GM18502 (cell line): ENCODE measurements at regions not wholly inside any gene's neighbourhood (a gene's known extent, or its start where the extent isn't known, plus 50 kb on each side); places are given as distances from the start of the nearest gene placed in this dataset.
"Not testable (repeated sequence)": the region's sequence is repeated elsewhere in the genome, so short reads cannot be mapped to it uniquely, and the experiment has no call there.

ENCODE experiments used
- ATAC-seq: cut with Tn5 transposase; IDR thresholded peaks from one replicate; pipeline ENCODE4 v1.9.1; 2021; ENCODE audit warnings: mild to moderate bottlenecking; ENCODE audit not compliant: unreplicated experiment, poor library complexity

DNA sequence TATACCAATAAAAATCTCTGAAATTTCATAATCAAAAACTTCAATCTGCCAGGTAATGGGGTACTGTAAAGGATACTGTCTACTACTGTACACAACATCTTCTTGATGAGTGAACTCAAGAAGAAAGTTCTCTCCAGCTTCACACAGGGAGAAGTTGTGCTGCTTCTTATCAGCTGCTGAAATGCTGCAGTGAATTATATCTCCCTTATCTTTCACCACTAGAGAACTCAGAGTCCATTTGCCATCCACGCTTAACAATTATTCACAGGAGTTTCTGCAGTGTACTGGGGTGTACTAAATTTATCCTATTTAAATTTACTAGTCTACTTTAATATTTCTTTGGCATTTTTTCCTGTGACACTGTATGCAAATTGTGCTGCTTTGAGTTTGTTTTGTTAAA lies 384.8 kb downstream of the TFAP2B start:
- no peak for ATAC-seq

DNA sequence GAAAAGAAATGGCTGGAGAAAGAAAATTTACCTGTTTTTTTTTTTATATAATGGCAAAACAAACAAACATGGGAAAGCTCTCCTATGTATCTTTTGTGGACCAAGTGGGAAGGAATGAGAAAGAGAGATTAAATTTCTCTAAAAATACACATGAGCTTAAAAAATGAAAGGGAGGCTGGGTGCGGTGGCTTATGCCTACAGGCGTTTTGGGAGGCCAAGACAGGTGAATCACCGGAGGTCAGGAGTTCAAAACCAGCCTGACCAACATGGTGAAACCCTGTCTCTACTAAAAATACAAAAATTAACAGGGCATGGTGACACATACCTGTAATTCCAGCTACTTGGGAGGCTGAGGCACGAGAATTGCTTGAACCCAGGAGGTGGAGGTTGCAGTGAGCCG lies 388.0 kb downstream of the TFAP2B start:
- not testable (repeated sequence) for ATAC-seq

DNA sequence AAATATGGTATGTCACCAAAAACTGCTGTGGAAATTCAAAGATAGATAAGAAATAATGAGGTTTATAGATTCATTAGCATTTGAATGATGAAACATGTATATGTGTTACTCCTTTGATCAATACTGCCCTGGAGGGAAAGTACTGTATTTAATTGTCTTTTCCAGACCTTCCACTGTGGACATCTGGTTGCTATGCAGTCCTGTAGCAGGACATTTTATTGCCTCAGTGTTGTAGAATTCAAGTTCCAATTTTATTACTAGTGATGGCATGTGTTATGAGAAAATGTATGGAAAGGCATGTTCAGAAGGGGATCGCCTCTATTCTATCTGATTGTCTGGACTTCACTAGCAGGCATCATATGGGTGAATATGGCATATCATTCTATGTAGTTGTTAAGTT lies 391.0 kb downstream of the TFAP2B start:
- ATAC-seq, result no peak

DNA sequence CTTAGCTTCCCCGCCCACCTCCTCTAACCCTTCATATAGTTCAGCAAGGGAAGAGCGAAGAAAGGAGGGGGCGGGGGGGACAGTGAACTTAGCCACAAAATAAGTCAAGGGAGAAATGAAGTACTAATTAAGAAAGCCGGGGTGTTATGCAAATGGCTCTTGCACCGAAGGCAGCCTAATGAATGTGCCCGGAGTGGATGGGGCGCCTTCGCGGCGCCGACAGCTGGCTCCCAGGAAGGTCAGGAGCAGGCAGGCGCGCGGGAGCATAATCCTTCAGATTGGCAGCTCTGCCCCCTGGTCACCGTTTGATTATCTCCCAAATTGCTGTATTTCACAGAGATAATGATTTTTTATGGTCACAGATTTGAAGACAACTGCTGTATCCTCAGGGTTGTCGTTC lies 395.1 kb downstream of the TFAP2B start:
- no peak for ATAC-seq

DNA sequence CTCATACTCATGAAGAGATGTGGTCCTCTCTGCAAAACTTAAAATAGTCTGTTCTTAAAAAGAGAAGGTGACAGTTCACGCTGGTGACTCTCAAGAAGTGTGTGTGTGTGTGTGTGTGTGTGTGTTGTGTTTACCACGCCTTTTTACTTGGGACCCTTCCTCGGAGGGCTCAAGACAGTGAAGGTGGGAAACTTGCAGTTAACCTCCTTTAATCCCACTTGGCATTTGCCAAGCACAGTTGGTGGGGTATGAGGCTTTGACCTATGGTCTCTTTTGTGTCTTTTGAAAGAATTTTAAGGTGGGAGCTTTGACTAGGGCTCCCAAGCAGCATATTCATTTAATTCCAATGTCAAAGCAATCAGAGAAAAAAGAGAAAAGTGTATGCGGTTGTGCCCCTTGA lies 395.8 kb downstream of the TFAP2B start:
- ATAC-seq, result no peak

DNA sequence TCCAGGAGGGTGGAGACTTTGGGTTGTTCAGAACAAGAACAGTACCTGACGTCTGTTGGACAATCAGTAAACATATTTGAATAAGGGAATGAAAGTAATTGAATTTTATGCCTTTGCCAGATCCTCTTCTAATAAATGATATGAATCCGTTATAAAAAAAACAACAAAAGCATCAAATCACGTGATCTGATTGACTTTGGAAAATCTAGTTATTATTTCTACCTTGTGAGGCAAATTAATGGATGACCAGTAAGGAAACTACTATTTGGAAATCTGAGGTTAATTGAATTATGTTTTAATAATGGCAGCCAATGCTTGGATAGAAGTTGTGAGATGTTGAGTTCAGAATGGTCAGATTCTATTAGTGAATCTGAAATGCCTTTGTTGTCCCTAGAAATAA lies 399.5 kb downstream of the TFAP2B start:
- ATAC-seq, result no peak

DNA sequence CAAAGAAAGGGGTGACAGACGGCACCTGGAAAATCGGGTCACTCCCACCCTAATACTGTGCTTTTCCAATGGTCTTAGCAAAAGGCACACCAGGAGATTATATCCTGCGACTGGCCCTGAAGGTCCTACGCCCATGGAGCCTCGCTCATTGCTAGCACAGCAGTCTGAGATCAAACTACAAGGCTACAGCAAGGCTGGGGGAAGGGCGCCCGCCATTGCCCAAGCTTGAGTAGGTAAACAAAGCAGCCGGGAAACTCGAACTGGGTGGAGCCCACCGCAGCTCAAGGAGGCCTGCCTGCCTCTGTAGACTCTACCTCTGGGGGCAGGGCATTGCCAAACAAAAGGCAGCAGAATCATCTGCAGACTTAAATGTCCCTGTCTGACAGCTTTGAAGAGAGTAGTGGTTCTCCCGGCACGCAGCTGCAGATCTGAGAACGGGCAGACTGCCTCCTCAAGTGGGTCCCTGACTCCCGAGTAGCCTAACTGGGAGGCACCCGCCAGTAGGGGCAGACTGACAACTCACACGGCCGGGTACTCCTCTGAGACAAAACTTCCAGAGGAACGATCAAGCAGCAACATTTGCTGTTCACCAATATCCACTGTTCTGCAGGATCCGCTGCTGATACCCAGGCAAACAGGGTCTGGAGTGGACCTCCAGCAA lies 406.0 kb downstream of the TFAP2B start:
- not testable (repeated sequence) for ATAC-seq

DNA sequence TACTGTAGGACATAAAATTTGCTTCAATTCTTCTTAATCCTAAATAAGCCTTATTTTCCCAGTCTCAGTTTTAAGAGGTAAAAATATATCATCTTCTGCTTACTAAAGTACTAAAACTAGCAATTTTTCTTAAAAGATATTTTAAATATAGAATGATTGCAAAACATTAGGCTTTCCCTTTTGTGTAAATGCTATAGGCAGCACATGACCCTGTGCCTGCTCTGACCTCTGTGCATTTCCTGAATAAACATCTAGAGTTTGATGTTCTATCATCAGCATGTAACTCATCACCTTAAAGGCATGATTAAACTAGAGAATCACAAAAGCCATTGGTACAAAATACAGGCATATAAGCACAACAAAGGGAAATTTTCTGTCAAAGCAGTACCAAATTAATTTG lies 422.7 kb downstream of the TFAP2B start:
- ATAC-seq, result no peak

DNA sequence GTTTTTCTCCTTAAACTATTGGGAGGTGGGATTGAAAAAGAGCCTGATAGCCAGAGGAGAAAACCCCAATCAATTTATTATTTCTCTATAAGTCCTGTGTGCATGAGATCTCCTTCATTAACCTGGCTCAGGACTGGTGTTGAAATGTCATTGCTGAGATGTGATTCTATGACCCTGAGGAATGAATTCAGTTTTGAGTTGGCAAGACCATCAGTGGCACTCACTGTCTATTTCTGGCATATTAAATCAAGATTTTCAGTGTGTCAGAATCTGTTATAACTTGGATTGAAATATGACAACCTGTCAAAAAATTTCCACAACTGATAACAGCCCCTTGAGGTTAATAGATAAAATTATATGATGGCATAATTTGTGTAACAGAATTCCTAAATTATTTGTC lies 431.1 kb downstream of the TFAP2B start:
- ATAC-seq, result no peak

DNA sequence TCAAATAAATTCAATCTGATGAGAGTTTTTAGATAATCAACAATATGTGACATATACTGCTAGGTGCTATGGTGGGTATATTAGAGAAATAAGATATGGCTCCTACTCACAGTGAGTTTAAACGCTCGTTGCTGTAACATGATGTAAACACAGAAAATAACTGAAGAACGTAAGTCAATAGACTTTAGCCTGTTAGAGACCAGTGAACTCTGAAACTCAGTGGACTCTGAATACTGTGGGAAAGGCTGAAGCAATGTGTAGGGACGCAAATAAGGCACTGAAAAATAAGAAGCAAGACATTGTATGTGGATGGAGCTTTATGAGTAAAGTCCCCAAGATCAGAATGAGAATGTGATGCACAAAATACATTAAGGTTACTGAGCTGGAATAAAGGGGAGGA lies 431.6 kb downstream of the TFAP2B start:
- ATAC-seq, result no peak

DNA sequence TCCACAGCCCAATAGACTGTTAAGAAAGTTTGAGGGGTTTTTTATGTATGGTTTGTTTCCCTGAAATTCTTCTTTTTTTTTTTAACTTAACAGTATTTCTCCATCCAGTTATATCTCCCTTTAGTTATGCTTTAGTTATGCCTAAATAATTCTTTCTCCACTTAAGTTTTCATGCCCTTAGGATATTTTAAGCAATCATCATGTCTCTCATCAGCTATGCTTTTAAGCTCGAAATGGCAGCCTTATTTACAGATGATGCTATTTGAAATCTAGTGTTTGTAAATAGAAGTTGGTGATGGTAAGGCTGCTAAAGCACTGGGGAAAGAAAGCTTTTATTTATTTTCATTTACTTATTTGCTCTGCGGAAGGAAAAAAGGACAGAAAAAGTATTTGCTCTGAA lies 439.3 kb downstream of the TFAP2B start:
- no peak for ATAC-seq

DNA sequence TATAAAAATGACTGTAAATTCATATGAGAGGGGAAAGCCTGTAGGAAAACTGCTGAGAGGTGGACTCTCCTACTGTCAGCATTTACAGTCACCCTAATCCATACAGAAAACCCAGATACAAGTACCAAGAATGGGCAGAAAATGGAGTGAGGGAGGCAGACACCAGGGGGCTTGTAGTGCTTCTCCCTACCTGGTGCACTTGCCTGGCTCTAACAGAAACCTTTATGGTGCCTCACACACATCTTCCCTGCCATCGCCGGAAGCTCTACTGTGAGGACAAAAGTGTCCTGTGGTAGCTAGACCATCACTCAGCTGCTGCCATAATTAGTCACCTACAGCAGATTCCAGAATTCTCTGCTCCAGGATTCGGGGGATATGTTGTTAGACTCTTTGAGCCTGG lies 441.3 kb downstream of the TFAP2B start:
- ATAC-seq, result no peak

DNA sequence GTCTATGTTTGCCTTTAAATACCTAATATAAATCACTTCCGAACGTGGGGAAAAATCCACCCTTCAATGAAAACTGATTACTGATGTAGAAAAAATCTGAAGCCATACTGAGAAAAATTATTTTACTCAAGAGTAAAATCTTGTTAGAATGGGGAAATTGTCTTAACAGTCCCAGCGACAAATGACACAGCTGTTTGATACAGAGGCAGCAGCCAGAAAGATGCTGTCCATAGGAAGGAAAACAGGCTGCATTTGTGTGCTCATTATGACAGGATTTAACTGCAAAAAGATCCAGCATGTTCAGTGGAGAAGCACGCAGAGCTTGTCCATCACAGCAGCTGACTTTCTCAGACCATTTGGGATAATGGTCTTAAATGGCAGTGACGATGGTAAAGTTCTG lies 443.0 kb downstream of the TFAP2B start:
- ATAC-seq, result no peak

DNA sequence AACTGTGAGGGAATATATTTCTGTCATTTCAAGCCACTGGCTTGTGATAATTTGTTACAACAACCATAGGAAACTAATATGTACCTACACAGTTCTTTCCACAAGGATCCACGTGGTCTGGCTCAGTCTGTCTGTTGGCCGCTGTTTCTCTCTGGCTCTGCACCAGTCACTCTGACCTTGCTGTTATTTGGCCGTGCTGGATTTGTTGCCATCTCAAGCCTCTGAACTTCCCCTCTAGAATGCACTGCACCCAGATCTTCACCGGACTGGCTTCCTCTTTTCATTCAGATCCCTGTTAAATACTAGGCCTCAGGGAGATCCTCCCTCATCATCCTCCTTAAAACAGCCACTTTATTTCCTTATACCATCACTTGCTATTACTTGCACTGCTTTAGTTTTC lies 446.8 kb downstream of the TFAP2B start:
- ATAC-seq, result no peak

DNA sequence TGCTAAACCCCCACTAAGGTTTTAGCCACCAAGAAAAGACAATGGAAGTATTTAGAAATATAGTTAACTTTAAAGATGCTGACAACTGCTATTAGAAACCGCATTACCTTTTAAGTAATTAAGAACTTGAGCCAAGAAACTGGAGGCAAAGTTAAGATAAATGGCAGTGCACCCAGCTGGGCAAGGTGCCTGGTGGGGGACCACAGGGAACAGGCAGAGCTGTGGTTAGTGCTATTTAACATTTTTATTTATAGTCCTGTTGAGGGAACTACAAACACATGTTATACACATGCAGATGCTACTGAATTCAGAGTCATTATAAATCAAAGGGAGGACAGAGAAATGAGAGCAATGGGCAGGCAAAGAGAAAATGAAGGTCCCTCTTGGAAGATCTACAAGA lies 447.9 kb downstream of the TFAP2B start:
- no peak for ATAC-seq

DNA sequence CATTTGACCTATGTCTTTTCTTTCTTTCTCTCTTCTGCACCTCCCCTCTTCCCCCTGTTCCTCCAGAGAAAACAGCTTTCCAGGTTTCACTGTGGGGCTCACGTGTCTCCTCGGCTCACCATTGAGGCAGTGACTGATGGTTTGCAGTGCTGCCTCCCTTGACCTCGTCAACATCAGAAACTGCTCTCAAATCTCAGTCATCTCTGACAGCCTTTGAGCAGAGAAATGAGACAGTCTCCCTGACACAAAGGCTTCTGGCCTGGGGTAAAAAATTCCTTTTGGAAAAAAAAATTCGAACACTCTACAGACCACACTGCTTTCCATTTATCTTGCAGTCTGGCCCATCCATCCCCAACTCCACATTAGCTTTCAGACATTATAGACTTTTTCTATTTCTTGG lies 450.0 kb downstream of the TFAP2B start:
- ATAC-seq, result no peak

DNA sequence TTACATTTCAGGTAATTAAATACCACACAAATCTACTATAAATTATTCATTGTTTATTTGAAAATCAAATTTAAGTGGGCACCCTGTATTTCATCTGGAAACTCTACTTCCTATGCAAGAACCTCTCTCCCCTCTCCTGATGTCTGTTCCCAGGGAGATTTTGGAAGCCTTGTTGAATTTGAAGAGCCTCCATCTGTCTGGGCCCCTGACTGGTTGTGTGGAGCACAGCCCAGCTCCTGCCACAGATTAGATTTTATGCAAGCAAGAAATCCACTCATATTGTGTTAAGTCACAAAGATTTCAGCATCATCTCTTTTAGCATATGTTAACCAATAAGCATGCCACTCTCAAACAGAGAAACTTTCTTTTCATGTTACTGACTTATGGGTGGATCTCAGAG lies 451.2 kb downstream of the TFAP2B start:
- ATAC-seq, result no peak

DNA sequence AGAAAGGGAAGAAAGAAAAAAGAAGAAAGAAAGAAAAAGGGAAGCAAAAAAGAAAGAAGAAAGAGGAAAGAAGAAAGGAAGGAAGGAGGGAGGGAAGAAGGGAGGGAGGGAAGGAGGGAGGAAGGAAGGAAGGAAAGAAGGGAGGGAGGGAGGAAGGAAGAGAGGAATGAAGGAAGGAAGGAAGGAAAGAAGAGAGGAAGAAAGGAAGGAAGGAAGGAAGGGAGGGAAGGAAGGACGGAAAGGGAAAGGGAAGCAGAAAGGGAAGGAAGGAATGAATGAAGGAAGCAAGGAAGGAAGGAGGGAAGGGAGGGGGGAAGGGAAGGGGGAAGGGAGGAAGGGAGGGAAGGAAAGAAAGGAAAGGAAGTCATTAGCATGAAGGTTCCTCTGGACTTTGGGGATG lies 452.9 kb downstream of the TFAP2B start:
- no peak for ATAC-seq

DNA sequence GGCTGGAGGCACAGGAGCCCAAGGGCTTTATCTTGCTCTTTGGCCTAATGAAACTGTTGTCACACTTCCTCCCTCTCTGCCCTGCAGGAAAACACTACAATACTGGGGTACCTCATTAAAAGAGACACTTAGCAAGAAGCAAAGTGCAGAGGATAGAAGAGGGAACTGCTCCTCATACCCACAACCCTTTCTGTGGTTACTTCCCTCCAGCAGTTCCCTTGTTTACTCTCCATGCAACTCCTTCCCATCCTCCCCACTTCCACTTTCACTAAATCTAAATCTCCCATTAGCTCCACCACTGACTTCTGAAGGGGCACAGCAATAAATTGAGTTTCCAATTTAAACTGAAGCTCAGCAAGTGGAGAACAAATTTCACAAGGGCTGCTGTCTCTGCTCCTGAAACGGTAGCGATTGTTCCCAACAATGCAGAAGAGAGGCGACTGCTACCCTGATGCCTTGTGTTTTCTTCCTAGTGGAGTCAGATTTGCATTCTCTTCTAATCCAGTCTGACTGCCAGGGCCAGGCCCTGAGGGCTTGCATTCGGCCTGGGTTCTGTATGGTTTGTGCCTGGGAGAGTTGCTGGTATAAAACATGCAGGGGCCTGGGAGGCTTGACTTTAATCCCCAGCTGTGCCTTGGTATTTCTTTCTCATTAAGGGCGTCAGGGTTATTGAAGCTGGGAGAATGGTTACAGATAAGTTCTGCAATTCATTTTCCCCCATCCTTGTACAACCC lies 454.7 kb downstream of the TFAP2B start:
- no peak for ATAC-seq

DNA sequence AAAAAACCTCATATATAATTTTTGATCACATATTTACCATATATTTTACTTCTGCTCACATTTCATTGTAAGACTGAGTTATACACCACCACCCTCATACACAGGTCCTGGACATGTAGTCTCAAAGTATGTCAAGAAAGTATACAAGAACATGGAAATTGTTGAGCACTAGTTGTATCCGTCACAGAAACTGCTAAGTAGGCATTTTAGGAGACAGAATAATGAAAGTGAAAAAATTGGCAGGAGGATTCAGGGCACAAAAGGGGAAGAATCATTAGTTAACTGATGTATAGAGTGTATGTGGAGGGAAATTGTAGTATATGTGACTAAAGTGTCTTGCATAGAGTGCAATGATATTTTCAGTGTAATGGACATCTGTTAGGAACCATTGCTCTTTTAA lies 458.8 kb downstream of the TFAP2B start:
- no peak for ATAC-seq

DNA sequence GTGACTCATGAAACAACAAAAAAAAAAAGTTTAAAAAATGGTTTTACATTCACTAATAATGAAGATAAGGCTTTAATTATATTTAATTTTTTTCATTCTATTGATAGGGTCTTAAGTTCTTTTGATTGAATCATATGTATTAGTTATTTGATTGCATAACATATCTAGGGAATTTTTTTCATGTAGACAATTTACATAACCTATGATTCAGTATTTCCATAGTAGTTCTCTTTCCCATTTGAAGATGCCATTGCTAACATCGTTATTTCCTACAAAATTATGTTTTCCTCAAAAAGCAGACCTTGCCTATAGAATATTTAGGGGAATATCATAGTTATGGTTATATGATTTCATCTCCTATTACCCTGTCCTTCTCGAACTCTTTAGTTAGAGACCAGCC lies 463.4 kb downstream of the TFAP2B start:
- no peak for ATAC-seq

DNA sequence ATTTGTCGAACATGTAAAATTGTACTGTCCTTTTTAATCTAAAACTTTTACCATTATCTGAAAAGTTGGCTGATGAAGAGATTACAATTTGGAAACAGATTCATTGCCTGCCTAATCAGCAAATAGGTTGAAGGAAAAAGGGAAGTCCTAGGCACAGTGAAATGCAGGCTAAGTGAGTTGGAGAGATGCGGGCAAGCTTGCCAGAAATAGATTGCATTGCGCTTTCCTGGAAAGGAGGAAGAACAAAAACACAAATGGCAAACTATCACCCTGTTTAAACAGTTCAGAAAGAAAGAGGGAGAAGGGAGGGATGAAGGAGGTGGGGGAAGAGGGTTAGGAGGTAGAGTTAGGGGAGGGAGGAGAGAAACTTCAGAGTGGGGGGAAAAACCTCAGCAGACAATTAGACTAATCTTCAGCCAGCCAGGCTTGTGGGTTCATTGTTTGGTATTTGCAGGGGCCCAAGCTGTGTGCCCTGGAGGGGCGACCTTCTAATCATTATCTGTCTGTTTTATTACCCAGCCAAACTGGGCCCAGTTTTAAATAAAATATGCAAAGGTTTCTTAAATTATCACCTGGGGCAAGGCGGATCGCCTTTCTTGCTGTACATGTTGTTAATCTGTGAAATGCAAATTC lies 465.2 kb downstream of the TFAP2B start:
- no peak for ATAC-seq
